DOHH2 (cell line): ENCODE measurements at regions not wholly inside any gene's neighbourhood (a gene's known extent, or its start where the extent isn't known, plus 50 kb on each side); places are given as distances from the start of the nearest gene placed in this dataset.

Experiments
- CTCF ChIP-seq: fragments of 200-600 bp; sonication (generic); IDR thresholded peaks from one replicate; pipeline ENCODE4 v1.5.1; 2014; ENCODE audit warnings: antibody characterized with exemption, mild to moderate bottlenecking, low read depth, low read length; ENCODE audit not compliant: poor library complexity, severe bottlenecking
- EZH2phosphoT487 ChIP-seq: fragments of 200-600 bp; sonication (generic); IDR thresholded peaks from 2 replicates; pipeline ENCODE4 v1.6.1; 2017; ENCODE audit warnings: borderline replicate concordance, mild to moderate bottlenecking, antibody characterized with exemption, low read length, moderate library complexity, mixed read lengths

GRCh38 chr7:10120936-10121335 is 852.7 kb upstream of the PHF14 start:
- TF ChIP-seq CTCF (no peak), EZH2phosphoT487 (no peak)
